D721Med (cell line): ENCODE measurements at regions not wholly inside any gene's neighbourhood (a gene's known extent, or its start where the extent isn't known, plus 50 kb on each side); places are given as distances from the start of the nearest gene placed in this dataset.
"Not testable (repeated sequence)": the region's sequence is repeated elsewhere in the genome, so short reads cannot be mapped to it uniquely, and the experiment has no call there.

Experiments used
- DNase-seq: peaks from one replicate; pipeline ENCODE4 v3.0.0; 2011; ENCODE audit warnings: low spot score; ENCODE audit not compliant: insufficient read length
- FAIRE-seq: peaks from 2 replicates; lab custom pipeline; 2011; peaks lifted over from hg19 to GRCh38; lab: Jason Lieb, UNC
- TF ChIP-seq, protein P1 (sequence below): IDR thresholded peaks from 2 replicates; pipeline ENCODE4 v1.5.1; 2012; ENCODE audit warnings: mild to moderate bottlenecking, control low read depth; ENCODE audit not compliant: insufficient read depth; ENCODE audit errors: missing control alignments

GRCh38 chr18:47708206-47708605 is 222.3 kb downstream of the SMAD2 start:
- no peak for FAIRE-seq
- TF ChIP-seq, protein P1, sequence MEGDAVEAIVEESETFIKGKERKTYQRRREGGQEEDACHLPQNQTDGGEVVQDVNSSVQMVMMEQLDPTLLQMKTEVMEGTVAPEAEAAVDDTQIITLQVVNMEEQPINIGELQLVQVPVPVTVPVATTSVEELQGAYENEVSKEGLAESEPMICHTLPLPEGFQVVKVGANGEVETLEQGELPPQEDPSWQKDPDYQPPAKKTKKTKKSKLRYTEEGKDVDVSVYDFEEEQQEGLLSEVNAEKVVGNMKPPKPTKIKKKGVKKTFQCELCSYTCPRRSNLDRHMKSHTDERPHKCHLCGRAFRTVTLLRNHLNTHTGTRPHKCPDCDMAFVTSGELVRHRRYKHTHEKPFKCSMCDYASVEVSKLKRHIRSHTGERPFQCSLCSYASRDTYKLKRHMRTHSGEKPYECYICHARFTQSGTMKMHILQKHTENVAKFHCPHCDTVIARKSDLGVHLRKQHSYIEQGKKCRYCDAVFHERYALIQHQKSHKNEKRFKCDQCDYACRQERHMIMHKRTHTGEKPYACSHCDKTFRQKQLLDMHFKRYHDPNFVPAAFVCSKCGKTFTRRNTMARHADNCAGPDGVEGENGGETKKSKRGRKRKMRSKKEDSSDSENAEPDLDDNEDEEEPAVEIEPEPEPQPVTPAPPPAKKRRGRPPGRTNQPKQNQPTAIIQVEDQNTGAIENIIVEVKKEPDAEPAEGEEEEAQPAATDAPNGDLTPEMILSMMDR: no peak
- DNase-seq: no peak

- no peak for FAIRE-seq
- no peak for DNase-seq
- TF ChIP-seq, protein P1: no peak
These were observed 229.3 kb downstream of the SMAD2 start for GRCh38 chr18:47701134-47701533.

DNA sequence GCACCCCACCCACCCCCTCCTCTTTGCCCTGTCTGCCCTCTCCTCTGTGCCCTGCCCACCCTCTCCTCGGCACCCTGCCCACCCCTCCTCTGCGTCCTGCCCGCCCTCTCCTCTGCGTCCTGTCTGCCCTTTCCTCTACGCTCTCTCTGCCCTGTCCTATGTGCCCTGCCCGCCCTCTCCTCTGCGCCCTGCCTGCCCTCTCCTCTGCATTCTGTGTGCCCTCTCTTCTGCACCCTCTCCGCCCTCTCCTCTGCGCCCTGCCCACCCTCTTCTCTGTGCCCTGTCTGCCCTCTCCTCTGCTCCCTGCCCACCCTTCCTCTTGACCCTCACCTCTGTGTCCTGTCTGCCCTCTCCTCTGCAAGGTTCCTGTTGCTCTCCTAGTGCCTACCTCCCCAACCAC is 233.6 kb downstream of the SMAD2 start:
- FAIRE-seq (no peak), DNase-seq (no peak)
- TF ChIP-seq, protein P1: no peak

DNA sequence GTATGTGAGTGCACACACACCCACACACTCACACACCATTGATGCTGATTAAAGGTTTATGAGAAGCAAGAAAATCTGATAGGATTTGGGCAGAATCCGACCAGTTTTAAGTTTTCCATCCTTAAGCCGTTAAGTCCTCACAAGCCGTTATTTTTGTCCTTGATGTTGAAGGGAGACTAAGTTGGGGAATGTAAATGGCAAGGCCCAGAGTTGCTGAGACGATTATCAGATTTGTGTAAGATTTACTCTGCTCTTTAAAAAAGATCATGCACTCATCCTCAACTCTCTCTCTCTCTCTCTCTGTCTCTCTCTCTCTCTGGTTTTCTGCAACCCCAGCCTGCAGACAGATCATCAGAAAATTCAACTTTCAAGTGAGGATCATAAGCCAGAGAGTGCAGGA is 238.8 kb downstream of the SMAD2 start:
- FAIRE-seq: peak; percentile 95
- DNase-seq: peak; percentile 37
- TF ChIP-seq, protein P1: no peak

GRCh38 chr18:47690778-47691177 is 239.7 kb downstream of the SMAD2 start:
- FAIRE-seq, DNase-seq: not testable (repeated sequence)

DNA sequence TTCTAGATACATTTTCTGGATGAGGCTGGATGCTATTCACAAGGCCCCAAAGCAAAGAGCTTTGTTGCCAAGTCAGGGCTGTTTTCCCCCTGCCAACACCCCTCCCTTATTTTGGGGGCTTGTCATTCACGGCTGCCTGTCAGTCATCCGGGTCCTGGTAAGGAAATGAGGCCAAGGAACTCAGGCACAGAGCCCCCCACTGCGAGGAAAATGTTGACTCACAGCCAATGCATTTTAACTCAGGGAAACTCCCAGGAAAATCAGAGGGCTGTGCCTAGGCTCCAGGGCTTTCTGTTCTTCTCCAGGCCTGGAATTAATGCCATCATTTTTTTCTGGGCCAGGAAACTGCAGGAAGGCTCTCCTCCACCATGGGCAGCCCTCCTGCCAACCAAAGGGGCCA is 241.1 kb downstream of the SMAD2 start:
- TF ChIP-seq, protein P1: no peak
- FAIRE-seq (no peak), DNase-seq (no peak)

- TF ChIP-seq, protein P1: no peak
- FAIRE-seq (no peak), DNase-seq (no peak)
These were observed 243.7 kb downstream of the SMAD2 start for GRCh38 chr18:47686806-47687205.

DNA sequence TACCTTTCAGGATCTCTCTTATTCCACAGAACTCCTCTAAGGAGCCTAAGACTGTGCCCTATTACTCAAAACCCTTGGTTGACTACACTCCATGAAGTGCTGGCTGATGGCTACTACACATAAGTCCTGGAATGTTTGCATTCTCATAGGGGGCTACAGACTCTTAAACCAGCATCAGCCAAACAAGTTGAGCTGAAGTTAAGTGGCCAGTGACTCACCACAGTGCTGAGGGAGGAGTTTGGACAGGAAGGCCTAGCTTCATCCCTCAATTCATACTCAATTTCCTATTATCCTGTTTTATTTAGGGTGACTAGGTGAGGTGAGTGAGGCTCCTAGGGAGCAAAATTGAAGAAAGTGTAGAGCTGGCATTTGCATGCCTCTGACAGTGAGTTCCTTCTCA is 246.7 kb downstream of the SMAD2 start:
- TF ChIP-seq, protein P1: no peak
- no peak for FAIRE-seq
- DNase-seq: no peak
